Activated CD8-positive, alpha-beta memory T cell treated with anti-CD3 and anti-CD28 coated beads, Interleukin-2, amount 50 U/mL, for 4 hours (primary cell): ENCODE measurements at regions not wholly inside any gene's neighbourhood (a gene's known extent, or its start where the extent isn't known, plus 50 kb on each side); places are given as distances from the start of the nearest gene placed in this dataset.

Source experiments
- DNase-seq: peaks from one replicate; pipeline ENCODE4 v3.0.0-alpha.2; 2020

DNA sequence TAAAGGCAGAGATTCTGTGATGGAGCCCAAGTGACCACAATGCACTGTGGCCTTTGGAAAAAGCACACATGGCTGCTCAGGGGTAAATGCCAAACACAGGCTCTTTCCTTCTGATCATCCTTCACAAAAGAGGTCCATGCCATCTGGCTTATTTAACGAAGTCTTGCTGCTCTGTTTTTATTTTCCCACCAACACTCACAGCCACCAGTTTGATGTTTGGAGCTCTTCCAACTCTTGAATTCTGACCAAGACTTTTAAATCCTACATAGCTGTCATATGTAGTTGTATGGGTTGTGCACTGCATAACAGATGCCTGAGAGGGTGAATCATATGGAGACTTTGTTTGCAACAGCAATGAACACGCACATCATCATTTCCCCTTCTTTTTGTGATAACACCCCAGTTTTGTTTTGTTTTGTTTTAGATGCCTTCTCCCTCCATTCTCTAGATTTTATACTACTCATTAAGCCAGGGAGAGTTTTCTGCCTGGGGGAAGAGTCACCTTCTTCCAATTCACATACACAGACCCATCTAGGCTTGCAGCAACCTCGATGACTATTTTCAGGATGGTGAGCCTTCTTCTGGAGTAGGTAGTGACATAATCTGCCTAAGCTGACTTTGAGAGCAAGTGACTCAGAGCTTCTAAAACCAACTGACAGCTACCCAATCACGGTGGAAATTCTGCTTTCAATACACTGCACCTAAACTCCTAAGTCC lies 145.2 kb upstream of the WSCD2 start:
- DNase-seq = no peak

DNA sequence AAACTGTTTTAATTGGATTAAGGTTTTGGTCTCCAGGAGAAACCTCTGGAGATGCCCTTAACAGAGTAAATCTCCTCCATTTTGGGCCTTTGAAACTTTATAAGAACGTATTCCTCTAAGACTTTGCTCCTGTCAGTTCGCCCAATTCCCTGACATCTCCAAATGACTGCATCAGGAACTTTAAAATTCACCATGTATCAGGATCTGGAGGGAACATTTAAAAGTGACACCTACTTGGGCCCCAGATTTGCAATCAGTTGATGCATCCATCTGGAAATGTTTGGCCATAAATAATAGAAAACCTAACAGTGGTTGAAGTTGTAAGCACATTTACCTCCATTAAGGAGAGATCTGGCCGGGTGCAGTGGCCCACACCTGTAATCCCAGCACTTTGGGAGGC lies 144.1 kb upstream of the WSCD2 start:
- DNase-seq = no peak

DNA sequence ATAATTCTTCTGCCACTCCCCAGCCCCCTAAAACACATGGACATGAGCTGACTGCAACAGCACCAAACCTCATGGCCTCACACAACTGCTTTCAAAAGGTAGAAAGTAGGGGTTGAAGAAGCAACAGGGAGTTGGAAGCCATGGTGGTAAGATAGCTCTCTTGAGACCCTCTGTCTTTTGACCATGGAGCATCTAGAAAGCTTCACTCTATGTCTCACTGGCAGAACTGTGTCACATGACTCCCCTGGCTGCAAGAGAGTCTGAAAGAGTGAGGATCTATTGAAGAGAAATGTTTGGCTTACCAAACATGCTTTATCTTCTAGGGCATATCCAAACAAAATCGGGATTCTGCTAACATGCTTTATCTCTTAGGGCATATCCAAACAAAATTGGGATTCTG lies 142.9 kb upstream of the WSCD2 start:
- DNase-seq = no peak

DNA sequence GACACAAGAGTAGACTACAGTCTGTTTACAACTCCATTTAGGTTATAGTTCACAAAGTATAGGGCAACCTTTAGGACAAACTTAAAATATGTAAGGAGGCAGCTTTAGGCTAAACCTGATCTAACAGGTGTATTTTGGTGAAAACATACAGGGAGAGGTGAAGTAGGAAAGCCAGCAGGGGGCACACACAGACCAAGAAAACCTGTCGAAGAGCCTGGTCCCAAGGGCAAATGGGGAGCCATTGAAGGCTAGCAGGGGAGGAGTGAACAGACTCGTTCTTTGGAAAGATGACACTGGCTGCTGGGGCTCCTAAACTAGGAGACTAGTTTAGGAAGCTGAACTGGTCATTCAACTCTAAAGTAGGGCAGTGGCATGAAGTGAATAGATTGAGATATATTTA lies 138.8 kb upstream of the WSCD2 start:
- DNase-seq = peak; percentile 24

DNA sequence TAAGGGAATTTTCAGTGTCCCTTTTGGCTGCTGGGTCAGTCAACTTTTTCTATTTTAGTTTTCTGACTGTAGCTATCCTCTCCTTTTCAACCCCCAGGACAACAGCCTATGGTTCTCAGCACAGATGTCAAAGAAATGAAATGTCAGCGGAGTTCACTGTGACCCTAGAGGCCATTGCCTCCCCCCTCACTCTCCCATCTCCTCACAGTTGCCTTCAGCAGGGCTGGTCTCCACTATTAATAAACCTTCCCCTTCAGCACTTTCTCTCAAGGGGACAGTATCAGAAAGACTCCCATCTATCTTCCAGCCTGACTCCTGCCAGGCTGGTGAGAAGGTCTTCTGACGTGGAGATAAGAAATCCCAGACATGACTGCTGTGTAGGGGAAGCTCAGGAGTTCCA lies 137.1 kb upstream of the WSCD2 start:
- DNase-seq = no peak

DNA sequence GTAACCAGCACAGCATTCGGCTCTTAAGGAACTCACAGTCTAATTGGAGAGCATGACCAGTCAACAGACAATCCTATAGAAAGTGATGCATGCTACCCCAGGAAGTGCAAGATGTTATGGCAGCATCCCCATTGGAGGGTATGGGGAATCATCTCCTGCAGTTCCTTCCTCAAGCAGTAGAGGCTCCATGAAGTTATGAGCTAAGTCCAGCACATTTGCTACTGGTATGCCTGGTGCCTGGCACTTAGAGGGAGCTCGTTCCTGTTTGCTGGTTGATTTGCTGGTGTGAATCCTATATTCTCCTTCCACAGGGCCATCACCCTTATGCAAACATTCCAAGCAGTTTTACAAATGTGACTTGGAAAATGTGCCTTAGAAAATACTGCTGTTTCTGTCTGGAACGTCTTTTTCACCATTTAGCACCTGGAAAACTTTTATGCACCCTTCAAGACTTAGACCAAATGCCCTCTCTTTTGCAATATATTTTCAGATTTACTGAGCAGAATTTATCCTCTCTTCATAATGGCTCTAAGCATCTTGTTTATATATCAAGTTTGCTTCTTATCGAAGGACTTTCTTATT lies 136.1 kb upstream of the WSCD2 start:
- no peak for DNase-seq

DNA sequence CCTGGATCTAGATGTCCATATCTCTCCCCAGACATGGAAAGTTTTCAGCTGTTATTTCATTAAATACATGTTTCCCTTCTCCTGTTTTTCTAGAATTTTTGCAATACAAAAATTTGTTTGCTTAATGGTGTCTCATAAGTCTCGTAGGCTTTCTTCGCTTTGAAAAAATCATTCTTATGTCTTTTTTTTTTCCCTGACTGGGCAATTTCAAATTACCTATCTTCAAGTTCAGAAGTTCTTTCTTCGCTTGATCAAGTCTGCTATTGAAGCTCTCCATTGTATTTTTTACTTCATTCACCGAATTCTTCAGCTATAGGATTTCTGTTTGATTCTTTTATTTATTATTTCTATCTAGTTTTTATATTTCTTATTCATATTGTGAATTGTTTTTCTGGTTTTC lies 130.2 kb upstream of the WSCD2 start:
- DNase-seq = no peak

DNA sequence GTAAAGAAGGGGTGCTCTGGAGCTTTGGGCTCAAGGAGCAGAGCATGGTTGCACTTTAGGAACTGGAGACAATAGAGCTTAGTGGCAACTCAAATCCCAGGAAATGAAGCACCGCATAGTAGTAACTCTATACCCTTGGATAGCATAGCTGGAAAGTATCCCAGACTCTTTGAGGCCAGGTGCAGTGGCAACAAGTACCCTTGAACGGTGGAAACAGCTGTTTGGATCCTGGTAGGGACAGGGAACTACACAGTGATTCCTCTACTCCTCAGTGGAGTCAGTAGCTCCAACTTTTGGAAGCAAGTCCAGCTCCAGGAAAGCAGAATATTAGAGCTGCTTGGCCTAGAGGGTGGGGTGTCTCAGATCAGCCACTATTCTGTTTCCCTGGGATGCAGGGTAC lies 129.0 kb upstream of the WSCD2 start:
- DNase-seq = no peak

DNA sequence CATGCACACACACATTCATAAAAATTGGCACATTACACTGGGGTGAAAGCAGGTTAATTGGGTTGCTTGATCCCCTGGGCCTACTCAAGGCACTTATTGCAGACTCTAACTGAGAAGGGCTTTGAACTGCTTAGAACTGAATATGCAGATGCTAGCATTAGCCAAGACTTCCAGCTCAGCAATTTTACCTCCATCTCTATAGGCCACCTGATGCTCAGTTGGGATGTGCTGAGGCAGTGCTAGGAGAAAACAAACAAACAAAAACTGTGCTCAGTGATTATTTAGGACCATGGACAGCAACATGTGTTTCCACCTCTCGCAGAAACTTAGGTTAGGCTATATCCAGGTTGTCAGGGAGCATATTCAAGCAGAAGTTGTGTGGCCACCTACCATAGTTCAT lies 124.8 kb upstream of the WSCD2 start:
- no peak for DNase-seq

DNA sequence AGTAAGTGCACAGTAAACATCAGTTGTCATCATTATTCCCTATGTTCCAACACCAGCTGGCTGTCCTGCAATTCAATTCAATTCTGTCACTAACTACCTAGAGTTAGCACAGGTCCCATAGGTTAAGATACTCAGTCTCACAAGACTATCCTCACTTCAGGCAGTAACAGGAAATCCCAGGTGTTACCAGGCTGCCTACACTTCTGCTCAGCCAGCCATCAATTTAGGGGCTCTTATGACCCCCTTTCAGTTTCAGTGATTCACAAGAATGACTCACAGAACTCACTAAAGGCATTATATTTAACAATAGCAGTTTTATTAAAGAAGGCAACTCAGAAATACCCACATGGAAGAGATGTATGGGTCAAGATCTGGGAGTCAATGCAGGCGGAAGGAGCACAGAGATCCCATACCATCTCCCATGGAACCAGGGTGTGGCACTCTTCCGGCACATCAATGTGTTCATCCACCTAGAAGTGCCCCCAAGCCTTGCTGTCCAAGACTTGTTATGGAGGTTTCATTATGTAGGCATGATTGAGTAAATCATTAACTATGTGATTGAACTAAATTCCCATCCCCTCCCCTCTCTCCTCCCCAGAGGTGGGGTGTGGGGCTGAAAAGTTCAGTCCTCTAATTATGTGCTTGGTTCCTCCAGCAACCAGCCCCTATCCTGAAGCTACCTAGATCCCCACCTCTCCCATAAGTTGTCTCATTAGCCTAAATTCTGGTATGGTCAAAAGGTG lies 120.8 kb upstream of the WSCD2 start:
- no peak for DNase-seq

DNA sequence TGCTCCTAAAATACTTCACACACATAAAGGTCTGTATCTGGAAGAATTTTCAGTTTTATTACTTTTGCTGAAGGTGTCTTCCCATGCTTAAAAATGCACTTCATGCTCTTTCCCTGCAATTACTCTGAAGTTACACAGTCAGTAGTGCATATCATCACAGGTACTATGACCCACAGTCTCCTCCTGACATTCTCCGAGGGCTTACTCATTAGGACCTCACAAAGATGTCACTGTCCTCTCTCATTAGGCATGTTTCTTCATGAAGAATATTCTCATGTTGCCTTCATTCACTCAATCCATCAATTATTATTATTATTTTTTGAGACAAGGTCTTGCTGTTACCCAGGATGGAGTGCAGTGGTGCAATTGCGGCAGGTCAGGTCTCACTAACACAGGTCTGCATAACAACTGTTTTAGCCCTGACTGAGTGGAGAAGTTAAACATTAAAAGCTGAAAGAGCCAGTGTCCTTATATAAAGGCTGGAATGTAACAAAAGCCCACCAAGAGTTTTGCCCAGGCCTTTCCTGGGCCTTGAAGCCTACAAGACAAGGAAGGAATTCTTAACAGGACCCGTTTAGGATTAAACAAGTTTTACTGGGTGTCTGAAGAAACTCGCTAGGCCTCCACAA lies 119.5 kb upstream of the WSCD2 start:
- DNase-seq = no peak

DNA sequence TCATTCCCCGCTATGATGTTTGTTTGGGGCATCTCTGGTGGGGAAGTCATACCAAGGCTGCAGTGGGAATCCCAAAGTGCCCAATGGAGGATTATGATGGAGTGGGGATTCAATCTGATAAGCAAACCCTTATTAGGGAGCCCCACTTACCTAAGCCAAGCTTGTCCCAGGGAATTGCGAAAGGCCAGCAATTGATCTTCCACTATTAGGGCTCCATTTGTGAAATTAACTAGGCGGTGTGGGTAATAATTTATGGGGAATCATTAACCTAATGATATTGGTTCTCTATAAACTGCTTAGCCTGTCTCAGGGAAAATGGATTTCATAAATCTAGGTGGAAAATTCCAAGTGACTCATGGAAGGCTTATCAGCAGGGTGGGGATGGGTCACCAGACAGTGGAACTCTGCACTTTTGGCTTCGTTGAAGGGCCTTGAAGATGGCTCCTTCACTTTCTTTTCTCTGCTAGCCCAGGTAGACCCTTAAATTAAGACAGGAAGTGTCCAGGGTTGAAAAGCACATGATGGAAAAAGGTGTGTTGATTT lies 113.0 kb upstream of the WSCD2 start:
- DNase-seq = no peak

DNA sequence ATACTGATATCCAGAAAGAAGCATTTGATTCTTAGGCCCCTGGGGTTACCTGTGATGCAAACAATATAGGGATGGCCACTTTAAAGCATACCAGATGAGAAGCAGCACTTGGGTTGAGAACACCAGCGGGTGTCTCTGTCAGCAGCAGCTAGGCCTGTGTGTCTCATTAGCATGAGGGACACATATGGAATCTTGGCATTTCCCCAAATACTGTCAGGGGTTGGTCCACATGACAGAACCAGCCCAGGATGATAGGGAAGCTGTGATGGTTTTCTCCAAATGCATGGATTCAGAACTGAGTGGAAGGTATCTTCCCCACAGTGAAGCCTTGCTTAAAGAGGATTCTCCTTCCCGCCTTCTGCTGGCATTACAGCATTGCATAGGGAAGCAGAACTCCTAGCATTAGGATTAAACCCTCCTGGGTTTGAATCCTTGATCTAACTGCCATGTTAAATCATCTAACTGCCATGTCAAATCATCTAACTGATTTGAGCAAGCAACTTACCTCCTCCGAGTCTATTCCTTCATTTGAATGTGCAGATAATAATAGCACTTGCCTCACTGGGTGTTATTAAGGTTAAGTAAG lies 111.5 kb upstream of the WSCD2 start:
- DNase-seq = no peak

DNA sequence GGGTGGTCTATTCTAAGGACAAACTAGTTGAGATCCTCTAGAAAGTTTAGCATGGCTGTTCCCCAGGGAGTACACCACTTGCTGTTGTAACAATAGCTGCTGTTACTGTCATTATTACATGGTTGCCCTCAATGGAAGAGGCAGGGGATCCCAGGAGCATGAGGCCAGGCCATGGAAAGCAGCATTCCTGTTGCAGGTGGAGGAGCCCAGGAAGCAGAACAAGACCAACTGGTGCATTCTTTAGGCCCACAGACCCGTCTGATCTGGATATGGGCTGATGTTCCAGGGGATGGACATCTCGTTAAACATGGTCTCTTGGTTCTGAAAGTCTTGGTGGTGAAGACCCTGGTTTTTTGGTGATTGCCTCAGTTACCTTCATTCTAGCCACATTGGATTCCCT lies 109.2 kb upstream of the WSCD2 start:
- no peak for DNase-seq

DNA sequence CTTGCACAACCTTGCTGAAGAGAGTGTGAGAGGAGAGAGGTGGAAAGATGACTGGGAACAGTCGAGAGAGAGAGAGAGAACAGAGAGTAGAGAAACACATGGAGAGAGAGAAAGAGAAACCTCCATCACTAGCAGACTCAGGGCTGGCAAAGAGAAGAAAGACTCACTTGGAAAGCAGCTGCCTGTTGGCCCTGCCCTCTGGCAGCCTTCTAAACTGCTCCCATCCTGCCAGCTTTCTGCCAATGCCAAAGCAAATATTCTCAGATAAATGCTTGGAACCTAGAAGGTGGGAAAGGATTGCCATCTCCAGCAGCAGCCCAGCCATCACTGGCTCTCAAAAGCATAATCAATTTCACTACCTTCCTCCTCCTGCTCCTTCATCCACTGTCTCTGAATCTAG lies 107.9 kb upstream of the WSCD2 start:
- DNase-seq = no peak

DNA sequence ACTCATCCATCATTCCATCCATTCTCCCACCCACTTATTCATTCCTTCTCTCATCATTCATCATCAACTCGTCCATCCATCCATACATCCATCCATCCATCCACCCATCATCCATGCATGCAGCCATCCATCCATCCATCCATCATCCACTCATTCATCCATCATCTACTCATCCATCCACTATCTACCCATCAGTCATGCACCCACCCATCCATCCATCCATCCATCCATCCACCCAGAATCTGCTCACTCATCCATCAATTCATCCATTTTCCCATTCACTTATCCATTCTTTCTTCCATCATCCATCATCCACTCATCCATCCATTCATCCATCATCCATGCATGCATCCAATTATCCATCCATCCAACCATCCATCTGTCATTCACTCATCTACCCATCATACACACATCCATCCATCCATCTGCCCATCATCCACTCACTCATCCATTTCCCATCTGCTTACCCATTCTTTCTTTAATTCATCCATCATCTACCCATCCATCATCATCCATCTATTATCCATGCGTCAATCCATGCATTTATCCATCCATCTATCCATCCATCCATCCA lies 107.1 kb upstream of the WSCD2 start:
- DNase-seq = no peak

DNA sequence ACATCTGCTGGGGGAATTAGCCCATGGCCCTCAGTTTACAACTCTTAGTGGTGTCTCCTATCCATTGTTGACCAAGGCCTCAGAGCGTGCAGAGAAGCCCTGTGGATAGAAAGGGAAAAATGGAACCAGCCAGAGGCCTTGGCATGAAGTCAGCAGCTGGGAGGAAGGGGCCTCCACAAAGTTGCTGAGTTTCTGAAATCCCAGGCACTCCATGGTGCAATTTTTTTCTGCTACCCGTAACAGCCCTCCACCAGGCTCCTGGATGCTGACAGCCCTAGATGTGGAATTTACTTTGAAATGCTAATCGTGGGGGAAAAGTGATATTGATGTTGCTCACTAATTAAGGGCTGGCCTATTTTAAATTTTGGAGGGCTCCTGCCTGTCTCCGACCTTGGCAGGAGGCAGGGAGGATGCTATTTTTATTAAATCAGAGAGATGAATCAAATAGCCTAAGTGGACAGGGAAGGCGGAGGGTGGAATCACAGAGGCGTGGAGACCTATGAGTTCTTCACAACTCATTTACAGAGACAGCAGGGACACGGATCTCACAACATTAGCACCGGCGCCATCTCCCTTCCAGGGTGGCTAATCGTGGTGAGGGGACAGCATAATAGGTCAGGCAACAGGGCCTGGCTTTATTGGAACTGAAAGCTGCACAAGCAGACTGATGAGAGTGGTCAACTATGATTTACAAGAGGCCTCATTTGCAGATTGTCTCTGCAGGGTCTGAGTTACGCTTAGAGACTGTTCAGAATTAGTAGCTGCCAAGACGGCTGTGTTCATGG lies 99.8 kb upstream of the WSCD2 start:
- no peak for DNase-seq

DNA sequence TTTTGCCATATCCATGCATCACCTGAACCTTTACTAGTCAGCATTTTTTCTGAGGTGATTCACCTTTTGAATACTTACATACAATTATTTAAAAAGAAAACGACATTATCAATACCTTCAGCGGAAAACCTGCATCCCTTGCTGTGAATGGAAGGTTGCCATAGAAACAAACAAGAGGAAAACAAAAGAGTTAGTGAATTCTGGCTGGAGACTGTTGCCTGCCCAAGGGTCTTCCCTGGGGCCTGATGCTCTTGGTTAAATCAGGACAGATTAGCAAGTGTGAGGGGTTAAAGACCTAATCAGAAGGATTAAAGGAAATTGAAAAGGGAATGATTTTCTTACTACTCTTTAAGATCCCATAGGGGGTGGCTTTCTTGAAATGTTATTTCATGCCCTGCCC lies 96.0 kb upstream of the WSCD2 start:
- DNase-seq = no peak

DNA sequence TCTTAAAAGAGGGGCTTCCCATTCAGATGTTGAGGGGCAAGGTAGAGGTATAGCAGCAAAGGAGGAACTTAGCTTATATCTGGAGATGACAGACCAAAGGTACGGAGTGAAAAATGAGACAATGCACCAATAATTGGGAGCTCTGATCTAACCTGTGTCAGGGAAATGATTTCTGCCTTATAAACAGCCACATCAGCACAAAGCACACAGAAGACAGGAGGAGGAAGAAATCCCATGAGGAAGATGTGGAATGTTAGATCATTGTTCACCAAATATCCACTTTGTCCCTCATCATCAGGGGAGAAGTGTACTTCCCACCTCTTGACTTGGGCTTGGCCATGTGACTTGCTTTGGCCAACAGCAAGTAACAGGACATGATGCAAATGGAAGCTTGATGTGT lies 93.7 kb upstream of the WSCD2 start:
- no peak for DNase-seq

DNA sequence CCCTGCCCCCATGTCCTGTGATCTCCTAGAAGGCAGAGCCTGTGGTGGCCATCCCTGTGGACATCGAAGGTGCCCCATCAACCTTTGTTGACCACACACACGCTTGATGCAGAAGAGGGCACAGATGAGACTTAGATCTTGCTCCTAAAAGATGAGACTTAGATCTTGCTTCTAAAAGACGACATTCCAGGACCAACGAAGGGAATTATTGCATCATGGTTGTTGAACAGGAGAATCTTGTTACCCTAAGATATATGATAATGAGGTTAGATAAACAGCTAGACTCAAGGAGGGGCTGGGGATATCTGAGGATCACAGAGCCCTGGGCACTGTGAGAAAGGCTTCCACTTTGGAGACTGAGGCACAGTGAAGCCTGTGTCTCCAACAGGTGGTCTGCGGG lies 91.1 kb upstream of the WSCD2 start:
- DNase-seq = no peak

DNA sequence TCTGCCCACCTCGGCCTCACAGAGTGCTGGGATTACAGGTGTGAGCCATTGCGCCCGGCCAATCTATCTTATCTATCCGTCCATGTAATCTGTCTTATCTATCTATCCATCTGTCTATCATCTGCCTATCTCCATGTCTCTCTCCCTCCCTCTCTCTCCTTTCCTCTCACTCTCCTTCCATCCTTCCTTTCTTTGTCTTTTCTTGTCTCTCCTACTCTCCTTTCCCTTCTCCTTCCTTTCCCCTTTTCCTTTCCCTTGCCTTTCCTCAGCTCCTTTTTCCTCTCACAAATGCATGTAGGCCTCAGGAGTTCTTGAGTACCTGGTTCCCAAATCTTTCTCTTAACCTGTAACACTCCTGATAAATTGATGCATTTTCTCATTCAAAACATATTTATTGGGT lies 89.3 kb upstream of the WSCD2 start:
- no peak for DNase-seq

DNA sequence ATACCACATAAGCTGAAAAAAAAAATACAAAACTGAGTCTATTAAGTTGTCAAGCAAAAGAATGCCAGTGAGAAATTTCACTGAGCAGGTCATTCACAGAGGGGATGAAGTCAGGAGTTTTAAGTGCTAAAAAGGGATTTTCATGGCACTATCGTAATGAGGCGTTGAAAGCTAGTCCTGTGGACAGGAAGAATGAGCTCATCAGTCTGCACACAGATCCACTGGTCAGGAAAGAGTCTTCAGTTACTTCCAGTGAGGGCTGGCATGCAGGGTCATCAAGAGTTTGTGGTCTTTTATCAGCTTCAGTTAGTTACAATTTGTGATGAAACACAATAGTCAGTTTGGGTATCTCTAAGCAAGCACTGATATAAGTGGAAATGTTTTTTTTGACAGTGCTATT lies 88.1 kb upstream of the WSCD2 start:
- no peak for DNase-seq
